Activated CD4-positive, alpha-beta T cell treated with anti-CD3 and anti-CD28 coated beads, Interleukin-2, amount 50 U/mL, for 16 hours (primary cell): ENCODE measurements at regions not wholly inside any gene's neighbourhood (a gene's known extent, or its start where the extent isn't known, plus 50 kb on each side); places are given as distances from the start of the nearest gene placed in this dataset.
"Not testable (repeated sequence)": the region's sequence is repeated elsewhere in the genome, so short reads cannot be mapped to it uniquely, and the experiment has no call there.

Experiments
- DNase-seq: peaks from one replicate; pipeline ENCODE4 v3.0.0-alpha.2; 2020

DNA sequence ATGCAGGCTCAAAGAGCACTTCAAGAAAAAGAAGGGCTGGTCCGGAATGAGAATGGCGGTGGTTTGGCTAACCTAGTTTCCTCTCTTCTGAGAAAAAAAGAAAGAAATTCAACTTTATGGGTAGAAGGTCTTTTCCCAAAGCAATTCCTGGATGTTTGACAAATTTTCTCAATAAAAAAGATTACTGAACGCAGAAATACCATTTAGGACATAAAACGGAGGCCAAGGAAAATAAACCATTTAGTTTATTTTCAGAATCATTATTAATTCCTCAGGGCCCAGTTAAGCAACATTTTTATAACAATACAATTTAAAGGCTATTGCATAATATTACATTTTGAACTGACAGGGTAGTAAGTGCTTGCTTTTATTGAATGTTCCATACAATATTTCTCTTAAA lies 284.6 kb upstream of the ANKRD30A start:
- no peak for DNase-seq

DNA sequence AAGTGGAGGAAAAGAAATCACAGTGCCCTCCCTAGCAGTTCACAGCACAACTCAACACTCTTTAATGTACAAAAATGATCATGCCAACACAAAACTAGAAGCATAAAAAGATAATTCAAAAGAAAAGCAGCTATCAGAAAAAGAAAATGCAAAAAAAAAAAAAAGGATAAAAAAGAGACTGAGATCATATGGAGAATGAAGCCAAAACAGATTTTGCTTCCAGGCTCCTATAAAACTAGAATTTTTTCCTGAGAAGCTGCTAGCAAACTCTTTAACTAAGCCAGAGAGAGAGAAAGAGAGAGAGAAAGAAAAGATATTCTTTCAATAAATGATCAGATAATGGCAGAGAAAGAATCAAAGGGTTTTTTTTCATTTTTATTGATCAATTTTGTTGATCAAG lies 288.0 kb upstream of the ANKRD30A start:
- DNase-seq, result no peak

DNA sequence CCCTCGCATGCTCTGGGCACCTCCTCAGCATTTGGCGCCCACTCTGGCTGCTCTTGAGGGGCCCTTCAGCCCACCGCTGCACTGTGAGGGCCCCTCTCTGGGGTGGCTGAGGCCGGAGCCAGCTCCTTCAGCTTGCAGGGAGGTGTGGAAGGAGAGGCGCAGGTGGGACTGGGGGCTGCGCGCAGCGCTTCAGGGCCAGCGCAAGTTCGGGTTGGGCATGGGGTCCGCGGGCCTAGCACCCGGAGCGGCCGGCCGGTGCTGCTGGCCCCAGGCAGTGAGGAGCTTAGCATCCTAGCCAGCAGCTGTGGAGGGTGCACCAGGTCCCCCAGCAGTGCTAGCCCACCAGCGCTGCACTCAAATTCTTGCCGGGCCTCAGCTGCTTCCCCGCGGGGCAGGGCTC lies 305.6 kb upstream of the ANKRD30A start:
- no peak for DNase-seq

DNA sequence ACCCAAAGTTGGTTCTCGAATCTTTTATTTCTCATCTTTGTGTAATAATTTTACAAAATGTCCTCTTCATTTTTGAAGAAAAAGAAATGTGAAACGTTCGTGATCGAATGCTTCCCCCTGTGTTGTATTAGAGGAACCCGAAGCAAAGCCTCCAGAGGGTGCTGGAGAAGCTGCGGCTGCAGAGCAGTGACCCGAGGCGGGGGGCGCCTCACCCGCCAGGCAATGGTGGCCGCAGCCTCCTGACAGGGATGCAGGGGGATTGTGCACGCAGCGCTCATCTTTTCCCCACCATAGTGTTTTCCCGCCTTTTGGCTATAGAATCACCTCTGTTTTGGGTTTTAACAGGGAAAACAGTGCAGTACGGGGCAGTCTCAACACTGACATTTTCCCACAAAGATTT lies 307.5 kb upstream of the ANKRD30A start:
- no peak for DNase-seq

DNA sequence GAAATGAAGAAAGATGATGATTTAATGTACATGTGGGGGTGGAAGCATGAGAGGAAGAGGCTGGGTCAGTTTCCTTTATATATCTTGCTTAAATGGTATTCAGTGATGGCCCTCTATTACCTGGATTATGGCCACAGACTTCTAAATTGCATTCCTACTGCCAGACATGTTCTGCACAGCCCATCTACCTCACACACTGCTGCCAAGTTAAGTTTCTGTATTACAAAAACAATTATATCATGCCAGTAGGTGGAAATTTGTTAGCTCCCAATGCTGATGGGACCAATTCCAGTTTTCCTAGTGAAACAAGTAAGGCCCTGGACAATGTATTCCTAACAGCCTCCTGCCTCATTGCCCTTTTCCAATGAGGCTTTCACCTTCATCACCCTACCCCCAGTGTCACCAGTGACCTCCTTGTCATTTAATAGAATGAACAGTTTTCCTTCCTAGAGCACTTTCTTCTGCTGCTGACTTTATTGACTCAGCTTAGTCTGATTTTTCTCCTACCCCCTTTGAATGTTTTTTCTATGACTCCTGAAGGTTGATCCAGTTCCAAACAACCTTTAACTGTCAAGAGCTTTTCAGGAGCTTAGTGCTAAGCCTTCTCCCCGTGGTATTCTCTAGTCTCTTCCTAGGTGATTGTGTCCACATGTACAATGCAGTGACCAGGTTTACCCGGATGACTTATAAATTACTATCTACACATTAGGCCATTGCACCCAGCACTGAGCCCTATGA lies 316.6 kb upstream of the ANKRD30A start:
- no peak for DNase-seq

DNA sequence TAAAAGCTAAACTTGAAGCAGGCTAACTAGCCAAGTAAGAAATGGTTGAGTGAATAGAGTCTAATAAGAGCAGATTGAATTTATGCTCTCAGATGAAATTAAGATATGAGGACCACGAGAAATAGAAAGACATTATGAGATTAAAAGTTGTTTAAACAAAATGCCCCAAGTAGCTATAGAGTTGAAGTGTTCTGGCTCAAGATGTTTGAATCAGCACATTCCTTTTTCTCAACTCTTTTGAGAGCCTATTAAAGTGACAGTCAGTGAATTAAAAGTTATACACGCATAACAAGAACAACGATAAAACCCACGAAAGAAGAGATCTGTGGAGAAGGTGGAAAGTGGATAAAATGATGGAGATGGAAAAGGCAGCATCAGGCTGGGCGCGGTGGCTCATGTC lies 322.2 kb upstream of the ANKRD30A start:
- DNase-seq, result no peak

- DNase-seq, result no peak
These were observed 322.8 kb upstream of the ANKRD30A start for GRCh38 chr10:36802490-36803153.

GRCh38 chr10:36801660-36802059 lies 323.7 kb upstream of the ANKRD30A start:
- DNase-seq, result no peak

- DNase-seq, result no peak
These were observed 330.4 kb upstream of the ANKRD30A start for GRCh38 chr10:36794981-36795380.

DNA sequence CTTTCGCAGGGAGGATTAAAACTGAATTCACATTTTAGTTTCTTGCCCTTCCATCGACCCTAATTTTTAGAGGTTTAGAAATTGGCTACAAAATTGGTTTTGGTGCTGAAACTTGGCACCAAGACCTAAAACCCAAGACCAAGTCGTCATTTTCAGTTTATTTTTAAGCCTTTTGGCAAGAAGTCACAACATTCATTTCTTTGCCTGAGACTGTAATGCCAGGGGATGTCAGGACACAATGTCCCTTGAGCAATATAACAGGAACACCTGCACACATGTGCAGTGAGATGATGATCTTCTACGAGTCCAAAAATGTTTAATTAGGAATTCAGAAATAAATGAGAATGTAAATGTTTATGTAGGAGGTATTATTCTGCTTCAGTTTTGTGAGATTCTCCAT lies 335.4 kb upstream of the ANKRD30A start:
- DNase-seq, result no peak

DNA sequence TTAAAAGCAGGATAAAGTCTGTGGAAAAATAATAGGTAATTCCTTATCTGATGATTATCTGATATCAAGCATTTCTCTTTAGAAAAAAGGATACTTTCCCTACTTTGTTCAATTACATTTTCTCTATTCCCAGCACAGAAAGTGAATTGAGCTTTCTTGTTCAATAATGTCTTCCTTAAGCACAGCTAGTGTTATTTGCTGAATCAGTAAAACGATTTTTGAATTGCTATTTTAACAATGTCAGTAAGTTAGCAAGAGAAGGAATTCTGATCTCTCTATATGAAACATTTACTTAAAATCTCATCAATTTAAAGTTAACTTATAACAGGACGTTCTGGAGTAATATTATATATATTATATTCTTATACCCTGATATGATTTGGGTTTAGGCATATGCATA lies 337.2 kb upstream of the ANKRD30A start:
- no peak for DNase-seq

DNA sequence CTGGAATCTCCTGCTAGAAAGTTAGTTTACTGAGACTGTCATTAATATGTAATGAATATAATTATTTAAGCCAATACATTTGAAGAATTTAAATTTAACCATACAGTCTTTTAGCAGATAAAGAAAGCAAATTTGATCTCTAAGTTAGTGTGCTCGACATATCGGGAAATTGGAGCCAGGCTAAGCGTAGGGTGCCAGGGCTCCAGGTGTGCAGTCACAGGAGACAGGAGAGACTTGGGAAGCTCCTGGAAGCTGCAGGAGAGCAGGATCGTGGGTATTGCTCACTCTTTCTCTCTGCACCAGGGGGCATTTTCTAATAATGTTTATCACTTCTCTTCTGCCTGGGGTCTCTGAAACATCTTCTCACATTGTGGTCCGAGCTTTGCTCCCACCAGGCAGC lies 342.0 kb upstream of the ANKRD30A start:
- DNase-seq, result no peak

GRCh38 chr10:36781570-36781969 lies 343.8 kb upstream of the ANKRD30A start:
- no peak for DNase-seq

DNA sequence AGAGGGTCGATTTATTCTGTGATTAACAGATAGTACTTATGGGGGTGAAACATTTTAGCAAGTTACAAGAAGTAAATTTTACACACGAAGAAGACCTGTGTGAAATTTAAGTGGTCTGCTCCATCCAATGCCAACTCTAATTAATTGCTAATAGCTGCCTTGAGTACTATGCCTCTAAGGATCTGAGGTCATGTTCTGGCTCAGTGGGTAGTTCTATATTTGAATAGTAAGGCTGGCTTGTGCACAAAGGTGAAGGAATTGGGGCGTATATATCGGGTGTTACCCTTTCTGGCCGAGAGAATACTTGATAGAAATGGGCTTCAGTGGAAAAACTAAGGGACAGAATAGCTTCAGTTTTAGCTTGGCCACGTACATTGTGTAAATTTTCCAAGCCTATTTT lies 345.2 kb upstream of the ANKRD30A start:
- no peak for DNase-seq

DNA sequence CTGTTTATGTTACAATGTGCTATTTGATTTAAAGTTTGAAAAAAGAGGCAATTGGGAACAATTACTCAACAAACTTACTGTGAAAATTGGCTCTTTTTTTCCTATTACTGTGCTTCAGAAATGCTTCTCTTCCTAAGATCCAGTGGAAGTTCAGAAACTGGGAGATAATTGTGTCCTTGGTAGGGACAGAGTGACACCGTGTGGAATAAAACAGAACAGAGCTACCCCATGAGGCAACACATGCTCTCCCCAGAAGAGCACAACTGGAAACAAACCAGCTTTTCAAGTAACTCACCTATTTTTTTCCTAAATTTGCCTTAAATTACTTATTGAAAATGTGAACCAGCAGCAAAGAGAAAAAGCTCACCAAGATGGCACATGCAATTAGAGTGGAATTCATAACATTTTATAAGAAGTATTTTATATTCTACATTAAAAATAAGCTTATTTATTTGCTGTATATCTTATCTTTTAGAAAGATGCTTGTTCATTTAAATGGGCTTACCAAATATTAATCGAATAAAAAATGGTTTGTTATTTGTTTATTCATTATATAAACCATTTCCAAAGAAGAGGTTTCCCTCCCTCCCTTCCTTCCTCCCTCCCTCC lies 346.1 kb upstream of the ANKRD30A start:
- DNase-seq, result no peak

DNA sequence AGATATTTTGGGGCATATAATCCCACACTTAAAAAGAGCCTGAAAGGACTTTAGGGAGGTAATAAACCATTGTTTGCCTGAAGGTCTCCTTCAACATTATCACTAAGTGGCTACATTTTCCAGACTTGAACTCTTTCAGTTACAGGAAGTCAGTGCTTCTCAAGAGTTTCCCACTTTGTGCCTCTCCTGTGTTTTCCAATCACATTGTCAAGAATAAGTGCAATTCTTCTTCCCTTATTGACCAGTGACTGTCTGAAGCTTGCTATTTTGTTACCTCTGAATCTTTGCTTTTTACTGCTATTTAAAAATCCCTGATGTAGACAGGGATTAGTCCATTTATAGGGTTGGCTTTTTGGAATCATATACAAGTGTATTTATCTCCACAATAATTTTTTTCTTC lies 346.7 kb upstream of the ANKRD30A start:
- DNase-seq, result no peak

DNA sequence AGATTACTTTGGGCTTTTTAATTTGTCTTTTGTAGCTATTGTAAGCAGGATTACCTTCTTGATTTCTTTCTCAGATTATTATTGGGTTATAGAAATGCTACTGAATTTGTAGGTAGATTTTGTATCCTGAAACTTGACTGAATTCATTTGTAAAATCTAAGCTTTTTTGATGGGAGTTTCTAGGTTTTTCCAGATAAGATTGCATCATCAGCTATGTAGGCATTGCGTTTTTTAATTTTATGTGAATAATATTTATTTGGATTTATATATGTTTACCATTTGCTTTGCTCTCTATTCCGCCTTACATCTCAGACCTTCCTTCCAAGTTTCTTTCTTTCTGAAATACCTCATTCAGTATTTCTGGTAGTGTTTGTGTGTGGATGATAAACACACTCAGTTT lies 351.7 kb upstream of the ANKRD30A start:
- no peak for DNase-seq

GRCh38 chr10:36771725-36772124 lies 353.7 kb upstream of the ANKRD30A start:
- DNase-seq, result no peak

DNA sequence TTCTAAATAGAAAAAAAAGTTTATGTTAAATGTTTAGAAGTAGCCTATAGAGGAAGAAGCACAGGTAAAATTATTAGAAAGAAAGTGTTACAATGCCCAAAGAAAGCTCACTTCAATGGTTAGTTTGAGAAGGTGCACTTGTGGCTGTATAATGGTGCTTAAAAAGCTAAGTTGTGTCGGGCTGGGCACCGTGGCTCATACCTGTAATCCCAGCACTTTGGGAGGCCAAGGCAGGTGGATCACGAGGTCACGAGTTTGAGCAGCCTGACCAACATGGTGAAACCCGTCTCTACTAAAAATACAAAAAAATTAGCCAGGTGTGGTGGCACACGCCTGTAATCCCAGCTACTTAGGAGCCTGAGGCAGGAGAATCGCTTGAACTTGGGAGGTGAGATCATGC lies 355.7 kb upstream of the ANKRD30A start:
- not testable (repeated sequence) for DNase-seq

GRCh38 chr10:36766940-36767339 lies 358.5 kb upstream of the ANKRD30A start:
- no peak for DNase-seq

GRCh38 chr10:36766415-36766810 lies 359.0 kb upstream of the ANKRD30A start:
- no peak for DNase-seq

DNA sequence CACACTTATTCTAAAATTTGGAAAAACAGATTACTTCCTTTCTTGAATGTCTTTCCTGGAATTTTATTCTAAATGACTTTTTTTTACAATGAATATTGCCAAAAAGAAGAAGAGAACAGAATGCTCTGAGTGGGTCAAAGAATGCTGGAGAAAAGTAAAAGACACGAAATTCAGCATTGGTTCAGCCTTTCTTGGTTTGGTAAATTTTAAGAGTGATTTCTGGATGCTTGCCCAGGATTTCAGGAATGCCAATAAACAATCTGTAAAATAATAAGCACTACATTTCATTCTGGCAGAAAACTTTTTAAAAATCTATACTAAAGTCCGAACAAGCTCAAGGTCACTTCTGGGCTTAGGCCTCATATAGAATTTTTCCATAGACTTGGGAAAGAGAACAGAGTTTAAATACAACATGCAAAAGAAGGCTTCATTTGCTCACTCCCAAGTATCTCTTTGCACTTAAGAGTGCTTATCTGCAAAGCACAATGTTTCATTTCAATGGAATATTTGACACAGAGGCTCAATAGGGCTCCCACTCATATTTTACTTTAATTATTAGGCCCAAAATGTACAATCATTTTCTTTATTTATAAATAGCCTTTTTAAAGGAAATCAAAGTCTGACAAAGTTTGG lies 359.5 kb upstream of the ANKRD30A start:
- no peak for DNase-seq

- DNase-seq, result no peak
These were observed 360.6 kb upstream of the ANKRD30A start for GRCh38 chr10:36764823-36765222.

DNA sequence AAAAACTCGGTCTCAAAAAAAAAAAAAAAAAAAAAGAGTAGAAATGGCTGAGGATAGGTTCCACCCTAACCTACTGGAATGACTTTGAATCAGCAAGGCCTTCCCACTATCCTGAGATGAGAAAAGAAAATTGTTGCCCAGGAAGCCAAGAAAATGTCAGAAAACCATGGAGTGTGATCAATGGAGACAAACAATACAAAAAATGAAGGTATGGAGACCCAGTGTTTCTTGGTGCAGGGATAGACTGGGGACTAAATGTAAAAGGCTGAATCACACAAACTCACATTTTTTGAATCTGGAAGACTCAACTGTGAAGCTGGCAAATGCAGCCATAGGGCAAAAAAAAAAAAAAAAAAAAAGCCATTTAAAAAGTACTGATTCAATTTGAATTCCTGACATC lies 364.3 kb upstream of the ANKRD30A start:
- DNase-seq, result no peak
